ENCODE measurements at regions not wholly inside any gene's neighbourhood (a gene's known extent, or its start where the extent isn't known, plus 50 kb on each side); places are given as distances from the start of the nearest gene placed in this dataset.

GRCh38 chr7:121793716-121794115 lies 79.2 kb upstream of the PTPRZ1 start:
- H3K27ac ChIP-seq (ENCODE audit: low read depth, low read length), result no peak overlapping the region
- no peaks in the 10 kb centered on the region for H3K9me3 ChIP-seq (ENCODE audit: control insufficient read depth, insufficient read depth, low read depth, low read length)
- H3K4me1 ChIP-seq (ENCODE audit: control insufficient read depth, insufficient read depth, low read length), result peaks cover 28% of the 10 kb centered on the region
- H3K27me3 ChIP-seq (ENCODE audit: control insufficient read depth, insufficient read depth, low read length), result no peaks in the 10 kb centered on the region
- H3K9ac ChIP-seq (ENCODE audit: low read length), result no peak overlapping the region
- H3K36me3 ChIP-seq (ENCODE audit: control insufficient read depth, insufficient read depth, low read length), result no peaks in the 10 kb centered on the region
- no peak overlapping the region for H3K4me3 ChIP-seq (ENCODE audit: low read depth, low read length)

- Histone ChIP-seq H3K9ac (ENCODE audit: low read length) (no peak overlapping the region), H3K36me3 (ENCODE audit: control insufficient read depth, insufficient read depth, low read length) (no peaks in the 10 kb centered on the region), H3K4me1 (ENCODE audit: control insufficient read depth, insufficient read depth, low read length) (peaks cover 7% of the 10 kb centered on the region; the same call in 1 of the 2 replicates), H3K9me3 (ENCODE audit: control insufficient read depth, insufficient read depth, low read depth, low read length) (no peaks in the 10 kb centered on the region), H3K4me3 (ENCODE audit: low read depth, low read length) (no peak overlapping the region), H3K27me3 (ENCODE audit: control insufficient read depth, insufficient read depth, low read length) (no peaks in the 10 kb centered on the region), H3K27ac (ENCODE audit: low read depth, low read length) (no peak overlapping the region)
These were observed 95.3 kb upstream of the PTPRZ1 start for GRCh38 chr7:121777672-121778071.

- Histone ChIP-seq H3K27ac (ENCODE audit: low read depth, low read length) (no peak overlapping the region), H3K36me3 (ENCODE audit: control insufficient read depth, insufficient read depth, low read length) (no peaks in the 10 kb centered on the region), H3K4me3 (ENCODE audit: low read depth, low read length) (no peak overlapping the region), H3K9me3 (ENCODE audit: control insufficient read depth, insufficient read depth, low read depth, low read length) (no peaks in the 10 kb centered on the region), H3K9ac (ENCODE audit: low read length) (no peak overlapping the region), H3K27me3 (ENCODE audit: control insufficient read depth, insufficient read depth, low read length) (no peaks in the 10 kb centered on the region), H3K4me1 (ENCODE audit: control insufficient read depth, insufficient read depth, low read length) (peaks cover 7% of the 10 kb centered on the region; the same call in 1 of the 2 replicates)
These were observed 98.4 kb upstream of the PTPRZ1 start for GRCh38 chr7:121774563-121774962.

- no peaks in the 10 kb centered on the region for H3K36me3 ChIP-seq (ENCODE audit: control insufficient read depth, insufficient read depth, low read length)
- H3K9ac ChIP-seq (ENCODE audit: low read length), result no peak overlapping the region
- H3K4me3 ChIP-seq (ENCODE audit: low read depth, low read length), result no peak overlapping the region
- H3K27me3 ChIP-seq (ENCODE audit: control insufficient read depth, insufficient read depth, low read length), result no peaks in the 10 kb centered on the region
- H3K4me1 ChIP-seq (ENCODE audit: control insufficient read depth, insufficient read depth, low read length), result no peaks in the 10 kb centered on the region; the same call in 1 of the 2 replicates
- no peak overlapping the region for H3K27ac ChIP-seq (ENCODE audit: low read depth, low read length)
- H3K9me3 ChIP-seq (ENCODE audit: control insufficient read depth, insufficient read depth, low read depth, low read length), result 0 out of 2 replicates have a peak, but pooled peaks cover 4% of the 10 kb centered on the region
These were observed 106.3 kb upstream of the PTPRZ1 start for GRCh38 chr7:121766676-121767075.

- H3K36me3 ChIP-seq (ENCODE audit: control insufficient read depth, insufficient read depth, low read length), result no peaks in the 10 kb centered on the region
- H3K9me3 ChIP-seq (ENCODE audit: control insufficient read depth, insufficient read depth, low read depth, low read length), result 0 out of 2 replicates have a peak, but pooled peaks cover 4% of the 10 kb centered on the region
- H3K27me3 ChIP-seq (ENCODE audit: control insufficient read depth, insufficient read depth, low read length), result no peaks in the 10 kb centered on the region
These were observed 111.6 kb upstream of the PTPRZ1 start for GRCh38 chr7:121761399-121761798.

GRCh38 chr7:121755818-121756552 lies 117.0 kb upstream of the PTPRZ1 start:
- Histone ChIP-seq H3K4me3 (ENCODE audit: low read depth, low read length) (no peak overlapping the region), H3K27ac (ENCODE audit: low read depth, low read length) (no peak overlapping the region), H3K36me3 (ENCODE audit: control insufficient read depth, insufficient read depth, low read length) (no peaks in the 10 kb centered on the region), H3K4me1 (ENCODE audit: control insufficient read depth, insufficient read depth, low read length) (0 out of 2 replicates have a peak, but pooled peaks cover 2% of the 10 kb centered on the region), H3K9me3 (ENCODE audit: control insufficient read depth, insufficient read depth, low read depth, low read length) (no peaks in the 10 kb centered on the region), H3K9ac (ENCODE audit: low read length) (no peak overlapping the region), H3K27me3 (ENCODE audit: control insufficient read depth, insufficient read depth, low read length) (no peaks in the 10 kb centered on the region)

More at GRCh38 chr7:121761399-121761798, 111.6 kb upstream of the PTPRZ1 start:
- no peak overlapping the region for H3K9ac ChIP-seq (ENCODE audit: low read length)
- no peak overlapping the region for H3K4me3 ChIP-seq (ENCODE audit: low read depth, low read length)
- H3K27ac ChIP-seq (ENCODE audit: low read depth, low read length), result no peak overlapping the region
- H3K4me1 ChIP-seq (ENCODE audit: control insufficient read depth, insufficient read depth, low read length), result no peaks in the 10 kb centered on the region; the same call in 1 of the 2 replicates

GRCh38 chr7:121755286-121755685 lies 117.7 kb upstream of the PTPRZ1 start:
- Histone ChIP-seq H3K4me1 (ENCODE audit: control insufficient read depth, insufficient read depth, low read length) (0 out of 2 replicates have a peak, but pooled peaks cover 2% of the 10 kb centered on the region), H3K9ac (ENCODE audit: low read length) (no peak overlapping the region), H3K36me3 (ENCODE audit: control insufficient read depth, insufficient read depth, low read length) (no peaks in the 10 kb centered on the region), H3K27ac (ENCODE audit: low read depth, low read length) (no peak overlapping the region), H3K9me3 (ENCODE audit: control insufficient read depth, insufficient read depth, low read depth, low read length) (no peaks in the 10 kb centered on the region), H3K27me3 (ENCODE audit: control insufficient read depth, insufficient read depth, low read length) (no peaks in the 10 kb centered on the region), H3K4me3 (ENCODE audit: low read depth, low read length) (no peak overlapping the region)

GRCh38 chr7:121753944-121754343 lies 119.0 kb upstream of the PTPRZ1 start:
- Histone ChIP-seq H3K36me3 (ENCODE audit: control insufficient read depth, insufficient read depth, low read length) (no peaks in the 10 kb centered on the region), H3K27ac (ENCODE audit: low read depth, low read length) (no peak overlapping the region), H3K9me3 (ENCODE audit: control insufficient read depth, insufficient read depth, low read depth, low read length) (no peaks in the 10 kb centered on the region), H3K4me1 (ENCODE audit: control insufficient read depth, insufficient read depth, low read length) (0 out of 2 replicates have a peak, but pooled peaks cover 2% of the 10 kb centered on the region), H3K4me3 (ENCODE audit: low read depth, low read length) (no peak overlapping the region), H3K9ac (ENCODE audit: low read length) (no peak overlapping the region), H3K27me3 (ENCODE audit: control insufficient read depth, insufficient read depth, low read length) (no peaks in the 10 kb centered on the region)

GRCh38 chr7:121752706-121753105 lies 120.3 kb upstream of the PTPRZ1 start:
- Histone ChIP-seq H3K4me1 (ENCODE audit: control insufficient read depth, insufficient read depth, low read length) (peaks cover 7% of the 10 kb centered on the region; the same call in 1 of the 2 replicates), H3K36me3 (ENCODE audit: control insufficient read depth, insufficient read depth, low read length) (no peaks in the 10 kb centered on the region), H3K27ac (ENCODE audit: low read depth, low read length) (no peak overlapping the region), H3K9me3 (ENCODE audit: control insufficient read depth, insufficient read depth, low read depth, low read length) (no peaks in the 10 kb centered on the region), H3K9ac (ENCODE audit: low read length) (no peak overlapping the region), H3K27me3 (ENCODE audit: control insufficient read depth, insufficient read depth, low read length) (no peaks in the 10 kb centered on the region), H3K4me3 (ENCODE audit: low read depth, low read length) (no peak overlapping the region)

- Histone ChIP-seq H3K4me1 (ENCODE audit: control insufficient read depth, insufficient read depth, low read length) (peaks cover 5% of the 10 kb centered on the region; the same call in 1 of the 2 replicates), H3K9me3 (ENCODE audit: control insufficient read depth, insufficient read depth, low read depth, low read length) (no peaks in the 10 kb centered on the region), H3K36me3 (ENCODE audit: control insufficient read depth, insufficient read depth, low read length) (no peaks in the 10 kb centered on the region), H3K27me3 (ENCODE audit: control insufficient read depth, insufficient read depth, low read length) (no peaks in the 10 kb centered on the region), H3K9ac (ENCODE audit: low read length) (no peak overlapping the region), H3K27ac (ENCODE audit: low read depth, low read length) (no peak overlapping the region), H3K4me3 (ENCODE audit: low read depth, low read length) (no peak overlapping the region)
These were observed 124.4 kb upstream of the PTPRZ1 start for GRCh38 chr7:121748546-121748945.

- Histone ChIP-seq H3K4me1 (ENCODE audit: control insufficient read depth, insufficient read depth, low read length) (peaks cover 5% of the 10 kb centered on the region; the same call in 1 of the 2 replicates), H3K27ac (ENCODE audit: low read depth, low read length) (no peak overlapping the region), H3K9me3 (ENCODE audit: control insufficient read depth, insufficient read depth, low read depth, low read length) (no peaks in the 10 kb centered on the region), H3K9ac (ENCODE audit: low read length) (no peak overlapping the region), H3K36me3 (ENCODE audit: control insufficient read depth, insufficient read depth, low read length) (no peaks in the 10 kb centered on the region), H3K27me3 (ENCODE audit: control insufficient read depth, insufficient read depth, low read length) (no peaks in the 10 kb centered on the region), H3K4me3 (ENCODE audit: low read depth, low read length) (no peak overlapping the region)
These were observed 127.1 kb upstream of the PTPRZ1 start for GRCh38 chr7:121745856-121746255.

Measured in HUES6 (cell line).